Neural progenitor cell (in vitro differentiated cells): ENCODE measurements at regions not wholly inside any gene's neighbourhood (a gene's known extent, or its start where the extent isn't known, plus 50 kb on each side); places are given as distances from the start of the nearest gene placed in this dataset.

Experiments
- DNase-seq: peaks from one replicate; pipeline ENCODE4 v3.0.0-alpha.2; 2016; ENCODE audit warnings: low spot score
- H2AFZ ChIP-seq: fragments of 200-600 bp; sonication (generic); replicated peaks from 2 replicates; pipeline ENCODE4 v1.6.1; 2016; ENCODE audit warnings: antibody characterized with exemption
- H3F3A ChIP-seq: fragments of 200-600 bp; sonication (generic); 2 replicates; pipeline ENCODE4 v1.6.1; 2016; ENCODE audit warnings: antibody characterized with exemption, low read depth
- H3K27ac ChIP-seq: fragments of 200-600 bp; sonication (generic); 2 replicates; pipeline ENCODE4 v1.5.1; 2016; ENCODE audit warnings: mild to moderate bottlenecking
- H3K27me3 ChIP-seq: fragments of 200-600 bp; sonication (generic); 2 replicates; pipeline ENCODE4 v1.6.1; 2016; ENCODE audit warnings: mild to moderate bottlenecking, moderate library complexity
- H3K36me3 ChIP-seq: fragments of 200-600 bp; sonication (generic); 2 replicates; pipeline ENCODE4 v1.5.1; 2016
- H3K4me1 ChIP-seq: fragments of 200-600 bp; sonication (generic); 2 replicates; pipeline ENCODE4 v1.6.1; 2016; ENCODE audit warnings: mixed run types
- H3K4me2 ChIP-seq: fragments of 200-600 bp; sonication (generic); 2 replicates; pipeline ENCODE4 v1.6.1; 2016
- H3K4me3 ChIP-seq: fragments of 200-600 bp; sonication (generic); 2 replicates; pipeline ENCODE4 v1.5.1; 2016
- H3K79me2 ChIP-seq: fragments of 200-600 bp; sonication (generic); 2 replicates; pipeline ENCODE4 v1.6.1; 2016; ENCODE audit warnings: low read depth
- H3K9ac ChIP-seq: fragments of 200-600 bp; sonication (generic); 2 replicates; pipeline ENCODE4 v1.6.1; 2016
- H3K9me3 ChIP-seq: fragments of 200-600 bp; sonication (generic); 2 replicates; pipeline ENCODE4 v1.5.1; 2016; ENCODE audit warnings: low read depth
- H4K20me1 ChIP-seq: fragments of 200-600 bp; sonication (generic); 2 replicates; pipeline ENCODE4 v1.6.1; 2016; ENCODE audit warnings: low read depth
- H3K27ac Mint-ChIP-seq: 3 replicates; pipeline ENCODE4 v1.8.0; 2021; ENCODE audit warnings: mixed read lengths
- H3K27me3 Mint-ChIP-seq: 2 replicates; pipeline ENCODE4 v1.8.0; 2022; ENCODE audit warnings: low read depth, mild to moderate bottlenecking, inconsistent platforms, moderate library complexity, mixed read lengths; ENCODE audit not compliant: insufficient read depth
- H3K36me3 Mint-ChIP-seq: 3 replicates; pipeline ENCODE4 v1.8.0; 2021; ENCODE audit warnings: mixed read lengths
- H3K4me1 Mint-ChIP-seq: 3 replicates; pipeline ENCODE4 v1.8.0; 2021; ENCODE audit warnings: mixed read lengths
- H3K4me3 Mint-ChIP-seq: 3 replicates; pipeline ENCODE4 v1.8.0; 2021; ENCODE audit warnings: mild to moderate bottlenecking, moderate library complexity, mixed read lengths
- H3K9me3 Mint-ChIP-seq: 3 replicates; pipeline ENCODE4 v1.8.0; 2020; ENCODE audit warnings: mixed read lengths
- CTCF ChIP-seq: fragments of 200-600 bp; sonication (generic); IDR thresholded peaks from 2 replicates; pipeline ENCODE4 v1.5.1; 2017; ENCODE audit warnings: antibody characterized with exemption, mild to moderate bottlenecking
- EZH2 ChIP-seq: fragments of 200-600 bp; sonication (generic); IDR thresholded peaks from 2 replicates; pipeline ENCODE4 v1.6.1; 2017; ENCODE audit warnings: antibody characterized with exemption, mild to moderate bottlenecking, moderate library complexity
- EZH2phosphoT487 ChIP-seq: fragments of 200-600 bp; sonication (generic); IDR thresholded peaks from 2 replicates; pipeline ENCODE4 v1.6.1; 2017; ENCODE audit warnings: antibody characterized with exemption

- H3K9me3 Mint-ChIP-seq: no peaks in the 10 kb centered on the region
- Histone ChIP-seq H3K27ac (no peak overlapping the region), H3F3A (no peaks in the 10 kb centered on the region), H3K4me2 (no peak overlapping the region), H3K27me3 (no peaks in the 10 kb centered on the region), H3K9me3 (no peaks in the 10 kb centered on the region), H2AFZ (no peak overlapping the region), H4K20me1 (no peaks in the 10 kb centered on the region), H3K36me3 (no peaks in the 10 kb centered on the region), H3K79me2 (no peaks in the 10 kb centered on the region), H3K4me1 (no peaks in the 10 kb centered on the region), H3K9ac (no peak overlapping the region), H3K4me3 (no peak overlapping the region)
- H3K36me3 Mint-ChIP-seq: no peaks in the 10 kb centered on the region
- TF ChIP-seq EZH2 (no peak), EZH2phosphoT487 (no peak), CTCF (no peak)
- H3K27ac Mint-ChIP-seq: no peak overlapping the region
- H3K27me3 Mint-ChIP-seq: no peaks in the 10 kb centered on the region
- no peak for DNase-seq
- H3K4me3 Mint-ChIP-seq: no peak overlapping the region
- no peaks in the 10 kb centered on the region for H3K4me1 Mint-ChIP-seq
Measured at GRCh38 chr2:204487447-204488229, 57.6 kb upstream of the PARD3B start.

- Histone ChIP-seq H2AFZ (no peak overlapping the region), H4K20me1 (no peaks in the 10 kb centered on the region), H3K27me3 (no peaks in the 10 kb centered on the region), H3F3A (no peaks in the 10 kb centered on the region), H3K27ac (no peak overlapping the region), H3K36me3 (no peaks in the 10 kb centered on the region), H3K4me3 (no peak overlapping the region), H3K9ac (no peak overlapping the region), H3K4me2 (no peak overlapping the region), H3K4me1 (no peaks in the 10 kb centered on the region), H3K9me3 (no peaks in the 10 kb centered on the region), H3K79me2 (no peaks in the 10 kb centered on the region)
- no peak for TF ChIP-seq EZH2
- no peak for TF ChIP-seq EZH2phosphoT487
- no peak for TF ChIP-seq CTCF
- Mint-ChIP-seq H3K4me3 (no peak overlapping the region), H3K36me3 (no peaks in the 10 kb centered on the region), H3K4me1 (no peaks in the 10 kb centered on the region), H3K27me3 (no peaks in the 10 kb centered on the region), H3K9me3 (peaks cover 3% of the 10 kb centered on the region), H3K27ac (no peak overlapping the region)
- DNase-seq: no peak
Measured at GRCh38 chr2:204491528-204491927, 53.7 kb upstream of the PARD3B start.

- H3K27ac Mint-ChIP-seq: no peak overlapping the region
Measured at GRCh38 chr2:204492417-204492816, 52.9 kb upstream of the PARD3B start.

More at GRCh38 chr2:204492417-204492816, 52.9 kb upstream of the PARD3B start:
- no peaks in the 10 kb centered on the region for H3K4me1 Mint-ChIP-seq
- Histone ChIP-seq H3K9me3 (no peaks in the 10 kb centered on the region), H3K4me3 (no peak overlapping the region), H3K79me2 (no peaks in the 10 kb centered on the region), H3K4me2 (no peak overlapping the region), H2AFZ (no peak overlapping the region), H3F3A (no peaks in the 10 kb centered on the region), H3K27ac (no peak overlapping the region), H4K20me1 (no peaks in the 10 kb centered on the region), H3K4me1 (no peaks in the 10 kb centered on the region), H3K36me3 (no peaks in the 10 kb centered on the region), H3K27me3 (no peaks in the 10 kb centered on the region), H3K9ac (no peak overlapping the region)
- no peaks in the 10 kb centered on the region for H3K27me3 Mint-ChIP-seq
- TF ChIP-seq CTCF (no peak), EZH2phosphoT487 (no peak), EZH2 (no peak)
- no peaks in the 10 kb centered on the region for H3K36me3 Mint-ChIP-seq
- DNase-seq: no peak
- no peak overlapping the region for H3K4me3 Mint-ChIP-seq
- peaks cover 3% of the 10 kb centered on the region for H3K9me3 Mint-ChIP-seq
